SK-N-SH treated with all-trans-retinoic acid at 6 μM for 48 hours (cell line): ENCODE measurements at regions not wholly inside any gene's neighbourhood (a gene's known extent, or its start where the extent isn't known, plus 50 kb on each side); places are given as distances from the start of the nearest gene placed in this dataset.

Experiments
- ATAC-seq: fragments of 200-7000 bp; cut with Tn5 transposase; 3 replicates; pipeline ENCODE4 v1.9.1; 2020; ENCODE audit warnings: mild to moderate bottlenecking, moderate library complexity
- ARNTL ChIP-seq: fragments of 450-650 bp; formaldehyde crosslinking; IDR thresholded peaks from 2 replicates; pipeline ENCODE4 v1.5.0; 2020; ENCODE audit warnings: low read depth, mild to moderate bottlenecking, moderate library complexity, borderline replicate concordance
- BACH2 ChIP-seq: fragments of 250-450 bp; sonication (Bioruptor Pico); IDR thresholded peaks from 2 replicates; pipeline ENCODE4 v1.9.0; 2021; ENCODE audit warnings: mild to moderate bottlenecking, borderline replicate concordance
- CSDC2 ChIP-seq: fragments of 250-450 bp; sonication (Bioruptor Pico); IDR thresholded peaks from 2 replicates; pipeline ENCODE4 v1.5.0; 2020; ENCODE audit warnings: mild to moderate bottlenecking, moderate library complexity
- ESRRG ChIP-seq: fragments of 250-450 bp; sonication (Bioruptor Pico); IDR thresholded peaks from 2 replicates; pipeline ENCODE4 v1.6.1; 2021; ENCODE audit warnings: mild to moderate bottlenecking
- GLIS3 ChIP-seq: fragments of 250-450 bp; sonication (Bioruptor Pico); IDR thresholded peaks from 2 replicates; pipeline ENCODE4 v1.5.0; 2020; ENCODE audit warnings: mild to moderate bottlenecking, moderate library complexity
- ISL1 ChIP-seq: fragments of 250-450 bp; sonication (Bioruptor Pico); IDR thresholded peaks from 2 replicates; pipeline ENCODE4 v2.1.2; 2022; ENCODE audit warnings: mild to moderate bottlenecking, moderate library complexity
- PPARA ChIP-seq: fragments of 250-450 bp; sonication (Bioruptor Pico); IDR thresholded peaks from 2 replicates; pipeline ENCODE4 v1.5.0; 2020; ENCODE audit warnings: mild to moderate bottlenecking, borderline replicate concordance
- RARB ChIP-seq: fragments of 250-450 bp; sonication (Bioruptor Pico); IDR thresholded peaks from 2 replicates; pipeline ENCODE4 v1.8.0; 2021; ENCODE audit warnings: mild to moderate bottlenecking, moderate library complexity
- SNAI2 ChIP-seq: fragments of 250-450 bp; sonication (Bioruptor Pico); IDR thresholded peaks from 2 replicates; pipeline ENCODE4 v1.5.0; 2020; ENCODE audit warnings: mild to moderate bottlenecking, moderate library complexity
- TCF4 ChIP-seq: fragments of 250-450 bp; sonication (Bioruptor Pico); IDR thresholded peaks from 2 replicates; pipeline ENCODE4 v1.8.0; 2021; ENCODE audit warnings: mild to moderate bottlenecking, moderate library complexity, borderline replicate concordance
- TOX ChIP-seq: fragments of 250-450 bp; sonication (Bioruptor Pico); IDR thresholded peaks from 2 replicates; pipeline ENCODE4 v1.8.0; 2021; ENCODE audit warnings: mild to moderate bottlenecking, moderate library complexity, borderline replicate concordance
- ZC3H10 ChIP-seq: fragments of 250-450 bp; sonication (Bioruptor Pico); IDR thresholded peaks from 2 replicates; pipeline ENCODE4 v1.5.1; 2021; ENCODE audit warnings: mild to moderate bottlenecking, moderate library complexity
- ZFP3 ChIP-seq: fragments of 250-450 bp; sonication (Bioruptor Pico); IDR thresholded peaks from 2 replicates; pipeline ENCODE4 v1.5.0; 2020; ENCODE audit warnings: mild to moderate bottlenecking, moderate library complexity
- ZFP30 ChIP-seq: fragments of 450-650 bp; formaldehyde crosslinking; IDR thresholded peaks from 2 replicates; pipeline ENCODE4 v1.5.0; 2022; ENCODE audit warnings: mild to moderate bottlenecking, moderate library complexity
- ZNF565 ChIP-seq: fragments of 450-650 bp; formaldehyde crosslinking; conservative IDR thresholded peaks from 2 replicates; pipeline ENCODE4 v1.5.0; 2020; ENCODE audit warnings: low read depth, mild to moderate bottlenecking, moderate library complexity
- ZNF70 ChIP-seq: fragments of 450-650 bp; formaldehyde crosslinking; IDR thresholded peaks from 2 replicates; pipeline ENCODE4 v1.5.0; 2020; ENCODE audit warnings: mild to moderate bottlenecking, moderate library complexity
- ZNF8 ChIP-seq: fragments of 450-650 bp; formaldehyde crosslinking; IDR thresholded peaks from 2 replicates; pipeline ENCODE4 v1.5.0; 2020; ENCODE audit warnings: mild to moderate bottlenecking, moderate library complexity
- TF ChIP-seq, protein P1 (sequence below): fragments of 250-450 bp; sonication (Bioruptor Pico); IDR thresholded peaks from 2 replicates; pipeline ENCODE4 v1.8.0; 2021; ENCODE audit warnings: low read depth, mild to moderate bottlenecking, moderate library complexity, borderline replicate concordance
- TF ChIP-seq, protein P2 (sequence below): fragments of 250-450 bp; sonication (Bioruptor Pico); IDR thresholded peaks from 2 replicates; pipeline ENCODE4 v1.5.1; 2020; ENCODE audit warnings: low read depth, mild to moderate bottlenecking, moderate library complexity
- TF ChIP-seq, protein P3 (sequence below): fragments of 250-450 bp; sonication (Bioruptor Pico); IDR thresholded peaks from 2 replicates; pipeline ENCODE4 v1.8.0; 2020; ENCODE audit warnings: mild to moderate bottlenecking, moderate library complexity, borderline replicate concordance
- TF ChIP-seq, protein P4 (sequence below): fragments of 250-450 bp; sonication (Bioruptor Pico); IDR thresholded peaks from 2 replicates; pipeline ENCODE4 v1.5.0; 2020; ENCODE audit warnings: mild to moderate bottlenecking, moderate library complexity
- TF ChIP-seq, protein P5 (sequence below): fragments of 250-450 bp; sonication (Bioruptor Pico); IDR thresholded peaks from 2 replicates; pipeline ENCODE4 v1.5.1; 2021; ENCODE audit warnings: mild to moderate bottlenecking, moderate library complexity

DNA sequence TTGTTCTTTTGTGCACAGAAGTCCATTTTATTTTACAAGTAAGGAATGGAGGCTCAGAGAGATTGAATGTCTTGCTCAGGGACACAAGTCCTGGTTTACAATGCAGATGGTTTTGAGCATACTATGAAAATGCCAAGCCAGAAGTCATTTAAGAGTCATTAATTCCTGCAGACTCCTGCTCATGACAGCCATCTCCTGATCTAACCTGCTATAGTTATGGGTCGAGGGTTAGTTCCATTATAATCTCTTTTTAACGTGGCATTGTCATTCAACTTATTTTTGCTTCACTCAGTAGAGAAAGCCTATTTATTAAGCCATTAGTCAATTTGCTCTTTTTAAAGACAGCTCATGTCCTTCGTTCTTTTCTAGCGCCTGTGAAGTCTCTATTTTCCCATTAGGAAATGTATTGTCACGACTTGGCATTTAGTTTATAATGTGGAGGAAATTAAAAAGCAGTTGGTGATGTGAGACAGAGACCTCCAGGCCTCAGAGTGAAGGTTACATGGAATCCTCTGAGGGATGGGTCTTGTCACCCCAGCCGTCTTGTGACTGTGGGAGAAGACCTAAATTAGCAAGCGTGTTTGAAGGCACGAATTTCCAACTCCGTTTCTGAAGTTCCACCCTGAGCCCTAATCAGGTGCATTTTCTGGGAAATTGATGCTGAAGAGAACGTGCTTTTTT is 84.1 kb downstream of the ACTBL2 start:
- no peak for ATAC-seq

DNA sequence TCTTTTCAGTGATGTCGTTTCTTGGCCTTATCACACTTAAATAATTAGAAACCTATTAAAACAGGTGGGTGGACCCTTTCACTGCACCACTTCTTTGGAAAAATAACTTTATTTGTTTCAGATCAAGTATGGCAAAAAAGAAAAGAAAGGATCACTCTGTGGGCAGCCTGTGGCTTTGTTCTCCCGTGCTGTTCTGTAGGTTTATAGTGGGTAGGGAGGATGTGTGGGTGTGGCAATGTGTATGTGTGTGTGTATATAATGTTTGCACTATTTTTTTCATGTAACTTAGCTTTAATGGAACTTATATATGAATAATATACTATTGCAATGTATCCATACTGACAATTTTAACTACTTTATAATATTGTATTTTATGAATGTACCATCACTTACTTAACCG is 85.9 kb downstream of the ACTBL2 start:
- no peak for ATAC-seq
- TF ChIP-seq ISL1 (CRISPR knock-in tag): no peak
- no peak for TF ChIP-seq GLIS3 (CRISPR knock-in tag)
- TF ChIP-seq ESRRG: no peak

More for the DNA sequence above, 84.1 kb downstream of the ACTBL2 start:
- no peak for TF ChIP-seq ZNF70 (CRISPR knock-in tag)
- TF ChIP-seq TCF4 (CRISPR knock-in tag): no peak
- no peak for TF ChIP-seq GLIS3 (CRISPR knock-in tag)
- TF ChIP-seq ARNTL: no peak
- no peak for TF ChIP-seq ZNF8 (CRISPR knock-in tag)
- TF ChIP-seq, protein P1, sequence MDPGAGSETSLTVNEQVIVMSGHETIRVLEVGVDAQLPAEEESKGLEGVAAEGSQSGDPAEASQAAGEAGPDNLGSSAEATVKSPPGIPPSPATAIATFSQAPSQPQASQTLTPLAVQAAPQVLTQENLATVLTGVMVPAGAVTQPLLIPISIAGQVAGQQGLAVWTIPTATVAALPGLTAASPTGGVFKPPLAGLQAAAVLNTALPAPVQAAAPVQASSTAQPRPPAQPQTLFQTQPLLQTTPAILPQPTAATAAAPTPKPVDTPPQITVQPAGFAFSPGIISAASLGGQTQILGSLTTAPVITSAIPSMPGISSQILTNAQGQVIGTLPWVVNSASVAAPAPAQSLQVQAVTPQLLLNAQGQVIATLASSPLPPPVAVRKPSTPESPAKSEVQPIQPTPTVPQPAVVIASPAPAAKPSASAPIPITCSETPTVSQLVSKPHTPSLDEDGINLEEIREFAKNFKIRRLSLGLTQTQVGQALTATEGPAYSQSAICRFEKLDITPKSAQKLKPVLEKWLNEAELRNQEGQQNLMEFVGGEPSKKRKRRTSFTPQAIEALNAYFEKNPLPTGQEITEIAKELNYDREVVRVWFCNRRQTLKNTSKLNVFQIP (CRISPR knock-in tag): no peak
- TF ChIP-seq ESRRG: no peak
- TF ChIP-seq PPARA (CRISPR knock-in tag): no peak
- TF ChIP-seq RARB: no peak
- no peak for TF ChIP-seq ZFP30
- TF ChIP-seq SNAI2 (CRISPR knock-in tag): no peak
- TF ChIP-seq, protein P2, sequence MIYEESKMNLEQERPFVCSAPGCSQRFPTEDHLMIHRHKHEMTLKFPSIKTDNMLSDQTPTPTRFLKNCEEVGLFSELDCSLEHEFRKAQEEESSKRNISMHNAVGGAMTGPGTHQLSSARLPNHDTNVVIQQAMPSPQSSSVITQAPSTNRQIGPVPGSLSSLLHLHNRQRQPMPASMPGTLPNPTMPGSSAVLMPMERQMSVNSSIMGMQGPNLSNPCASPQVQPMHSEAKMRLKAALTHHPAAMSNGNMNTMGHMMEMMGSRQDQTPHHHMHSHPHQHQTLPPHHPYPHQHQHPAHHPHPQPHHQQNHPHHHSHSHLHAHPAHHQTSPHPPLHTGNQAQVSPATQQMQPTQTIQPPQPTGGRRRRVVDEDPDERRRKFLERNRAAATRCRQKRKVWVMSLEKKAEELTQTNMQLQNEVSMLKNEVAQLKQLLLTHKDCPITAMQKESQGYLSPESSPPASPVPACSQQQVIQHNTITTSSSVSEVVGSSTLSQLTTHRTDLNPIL (CRISPR knock-in tag): no peak
- TF ChIP-seq TOX (CRISPR knock-in tag): no peak
- TF ChIP-seq, protein P3, sequence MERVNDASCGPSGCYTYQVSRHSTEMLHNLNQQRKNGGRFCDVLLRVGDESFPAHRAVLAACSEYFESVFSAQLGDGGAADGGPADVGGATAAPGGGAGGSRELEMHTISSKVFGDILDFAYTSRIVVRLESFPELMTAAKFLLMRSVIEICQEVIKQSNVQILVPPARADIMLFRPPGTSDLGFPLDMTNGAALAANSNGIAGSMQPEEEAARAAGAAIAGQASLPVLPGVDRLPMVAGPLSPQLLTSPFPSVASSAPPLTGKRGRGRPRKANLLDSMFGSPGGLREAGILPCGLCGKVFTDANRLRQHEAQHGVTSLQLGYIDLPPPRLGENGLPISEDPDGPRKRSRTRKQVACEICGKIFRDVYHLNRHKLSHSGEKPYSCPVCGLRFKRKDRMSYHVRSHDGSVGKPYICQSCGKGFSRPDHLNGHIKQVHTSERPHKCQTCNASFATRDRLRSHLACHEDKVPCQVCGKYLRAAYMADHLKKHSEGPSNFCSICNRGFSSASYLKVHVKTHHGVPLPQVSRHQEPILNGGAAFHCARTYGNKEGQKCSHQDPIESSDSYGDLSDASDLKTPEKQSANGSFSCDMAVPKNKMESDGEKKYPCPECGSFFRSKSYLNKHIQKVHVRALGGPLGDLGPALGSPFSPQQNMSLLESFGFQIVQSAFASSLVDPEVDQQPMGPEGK (CRISPR knock-in tag): no peak
- TF ChIP-seq BACH2 (CRISPR knock-in tag): no peak
- TF ChIP-seq ZFP3 (CRISPR knock-in tag): no peak
- TF ChIP-seq CSDC2 (CRISPR knock-in tag): no peak

DNA sequence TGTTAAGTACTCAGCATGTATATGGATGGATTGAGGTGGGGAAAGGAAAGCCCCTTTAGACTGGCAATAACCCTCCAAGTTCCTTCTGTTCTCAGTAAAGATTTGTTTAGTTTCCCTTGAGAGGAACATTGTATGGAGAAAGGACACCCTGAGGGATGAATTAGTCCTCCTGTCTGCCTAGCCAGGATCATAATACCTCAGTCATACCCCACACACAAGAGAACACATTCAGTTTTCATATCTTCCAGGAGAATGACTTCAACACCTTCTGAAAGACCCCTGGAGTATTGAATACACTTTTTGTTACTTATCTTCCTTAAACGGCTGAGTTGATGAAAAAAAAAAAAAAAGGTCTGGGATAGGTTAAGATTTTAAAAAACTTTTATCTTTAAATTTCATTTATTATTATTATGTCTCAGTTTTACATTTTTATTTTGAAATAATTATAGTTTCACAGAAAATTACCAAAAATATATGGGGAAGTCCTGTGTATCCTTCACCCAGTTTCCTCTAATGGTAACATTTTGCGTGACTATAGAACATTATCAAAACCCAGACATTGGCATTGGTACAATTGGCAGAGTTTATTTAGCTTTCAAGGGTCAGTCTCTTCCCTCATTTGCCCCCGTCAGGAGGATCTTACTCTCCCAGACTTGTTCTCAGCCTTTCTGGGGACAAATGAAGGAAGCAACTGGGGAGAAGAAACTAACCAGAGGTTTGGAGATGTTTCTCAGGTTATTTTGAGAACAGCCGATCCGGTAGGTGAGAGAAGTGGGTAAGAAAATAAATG is 88.0 kb downstream of the ACTBL2 start:
- ATAC-seq: no peak
- TF ChIP-seq ISL1 (CRISPR knock-in tag): no peak
- TF ChIP-seq RARB: no peak
- TF ChIP-seq ZFP30: no peak
- TF ChIP-seq ZNF565: no peak
- TF ChIP-seq, protein P1 (CRISPR knock-in tag): no peak
- no peak for TF ChIP-seq PPARA (CRISPR knock-in tag)
- no peak for TF ChIP-seq SNAI2 (CRISPR knock-in tag)
- TF ChIP-seq ESRRG: no peak
- no peak for TF ChIP-seq TOX (CRISPR knock-in tag)
- no peak for TF ChIP-seq ZNF70 (CRISPR knock-in tag)
- TF ChIP-seq ZC3H10 (CRISPR knock-in tag): no peak
- TF ChIP-seq, protein P4, sequence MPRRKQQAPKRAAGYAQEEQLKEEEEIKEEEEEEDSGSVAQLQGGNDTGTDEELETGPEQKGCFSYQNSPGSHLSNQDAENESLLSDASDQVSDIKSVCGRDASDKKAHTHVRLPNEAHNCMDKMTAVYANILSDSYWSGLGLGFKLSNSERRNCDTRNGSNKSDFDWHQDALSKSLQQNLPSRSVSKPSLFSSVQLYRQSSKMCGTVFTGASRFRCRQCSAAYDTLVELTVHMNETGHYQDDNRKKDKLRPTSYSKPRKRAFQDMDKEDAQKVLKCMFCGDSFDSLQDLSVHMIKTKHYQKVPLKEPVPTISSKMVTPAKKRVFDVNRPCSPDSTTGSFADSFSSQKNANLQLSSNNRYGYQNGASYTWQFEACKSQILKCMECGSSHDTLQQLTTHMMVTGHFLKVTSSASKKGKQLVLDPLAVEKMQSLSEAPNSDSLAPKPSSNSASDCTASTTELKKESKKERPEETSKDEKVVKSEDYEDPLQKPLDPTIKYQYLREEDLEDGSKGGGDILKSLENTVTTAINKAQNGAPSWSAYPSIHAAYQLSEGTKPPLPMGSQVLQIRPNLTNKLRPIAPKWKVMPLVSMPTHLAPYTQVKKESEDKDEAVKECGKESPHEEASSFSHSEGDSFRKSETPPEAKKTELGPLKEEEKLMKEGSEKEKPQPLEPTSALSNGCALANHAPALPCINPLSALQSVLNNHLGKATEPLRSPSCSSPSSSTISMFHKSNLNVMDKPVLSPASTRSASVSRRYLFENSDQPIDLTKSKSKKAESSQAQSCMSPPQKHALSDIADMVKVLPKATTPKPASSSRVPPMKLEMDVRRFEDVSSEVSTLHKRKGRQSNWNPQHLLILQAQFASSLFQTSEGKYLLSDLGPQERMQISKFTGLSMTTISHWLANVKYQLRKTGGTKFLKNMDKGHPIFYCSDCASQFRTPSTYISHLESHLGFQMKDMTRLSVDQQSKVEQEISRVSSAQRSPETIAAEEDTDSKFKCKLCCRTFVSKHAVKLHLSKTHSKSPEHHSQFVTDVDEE: no peak
- TF ChIP-seq BACH2 (CRISPR knock-in tag): no peak
- no peak for TF ChIP-seq CSDC2 (CRISPR knock-in tag)
- no peak for TF ChIP-seq GLIS3 (CRISPR knock-in tag)
- TF ChIP-seq, protein P5, sequence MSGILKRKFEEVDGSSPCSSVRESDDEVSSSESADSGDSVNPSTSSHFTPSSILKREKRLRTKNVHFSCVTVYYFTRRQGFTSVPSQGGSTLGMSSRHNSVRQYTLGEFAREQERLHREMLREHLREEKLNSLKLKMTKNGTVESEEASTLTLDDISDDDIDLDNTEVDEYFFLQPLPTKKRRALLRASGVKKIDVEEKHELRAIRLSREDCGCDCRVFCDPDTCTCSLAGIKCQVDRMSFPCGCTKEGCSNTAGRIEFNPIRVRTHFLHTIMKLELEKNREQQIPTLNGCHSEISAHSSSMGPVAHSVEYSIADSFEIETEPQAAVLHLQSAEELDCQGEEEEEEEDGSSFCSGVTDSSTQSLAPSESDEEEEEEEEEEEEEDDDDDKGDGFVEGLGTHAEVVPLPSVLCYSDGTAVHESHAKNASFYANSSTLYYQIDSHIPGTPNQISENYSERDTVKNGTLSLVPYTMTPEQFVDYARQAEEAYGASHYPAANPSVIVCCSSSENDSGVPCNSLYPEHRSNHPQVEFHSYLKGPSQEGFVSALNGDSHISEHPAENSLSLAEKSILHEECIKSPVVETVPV: no peak
- no peak for TF ChIP-seq ZNF8 (CRISPR knock-in tag)
- TF ChIP-seq TCF4 (CRISPR knock-in tag): no peak
- TF ChIP-seq, all 23 proteins: peak for 0
